HepG2 (cell line): ENCODE measurements at regions not wholly inside any gene's neighbourhood (a gene's known extent, or its start where the extent isn't known, plus 50 kb on each side); places are given as distances from the start of the nearest gene placed in this dataset.

ENCODE experiments used
- AHDC1 ChIP-seq: sonication (generic); formaldehyde crosslinking; IDR thresholded peaks from 2 replicates; pipeline ENCODE4 v1.5.1; 2020; ENCODE audit warnings: mild to moderate bottlenecking, missing genetic modification reagents, borderline replicate concordance
- CHD4 ChIP-seq: fragments of 200-600 bp; sonication (generic); IDR thresholded peaks from 2 replicates; pipeline ENCODE4 v1.7.0; 2017; ENCODE audit warnings: mild to moderate bottlenecking, low read length, borderline replicate concordance
- HDAC6 ChIP-seq: fragments of 200-600 bp; sonication (generic); IDR thresholded peaks from 2 replicates; pipeline ENCODE4 v1.7.0; 2017; ENCODE audit warnings: mild to moderate bottlenecking, antibody characterized with exemption, low read length, low read depth
- HOXA7 ChIP-seq: sonication (generic); formaldehyde crosslinking; IDR thresholded peaks from 2 replicates; pipeline ENCODE4 v1.8.1; 2022; ENCODE audit warnings: mild to moderate bottlenecking, missing genetic modification reagents, moderate library complexity
- NCOA2 ChIP-seq: sonication (generic); formaldehyde crosslinking; IDR thresholded peaks from 2 replicates; pipeline ENCODE4 v1.8.0; 2022; ENCODE audit warnings: inconsistent platforms
- RELA ChIP-seq: sonication (generic); formaldehyde crosslinking; IDR thresholded peaks from 2 replicates; pipeline ENCODE4 v1.4.0; 2020; ENCODE audit warnings: missing genetic modification reagents
- TCF12 ChIP-seq, 2 experiments: fragments of 450-650 bp in 1 of 2; sonication (generic) in 1 of 2; formaldehyde crosslinking in 1 of 2; IDR thresholded peaks; 2 replicates each; pipeline versions ENCODE4 v1.6.1 to v1.8.0; 2017 to 2022; ENCODE audit warnings: antibody characterized with exemption in 1 of 2, mild to moderate bottlenecking in 1 of 2, missing genetic modification reagents in 1 of 2, moderate library complexity in 1 of 2
- TP53 ChIP-seq: sonication (generic); formaldehyde crosslinking; conservative IDR thresholded peaks from 2 replicates; pipeline ENCODE4 v1.4.0; 2020; ENCODE audit warnings: missing genetic modification reagents
- ZBTB4 ChIP-seq: sonication (generic); formaldehyde crosslinking; IDR thresholded peaks from 2 replicates; pipeline ENCODE4 v1.4.0; 2020; ENCODE audit warnings: missing genetic modification reagents, mild to moderate bottlenecking, borderline replicate concordance
- ZFAT ChIP-seq: sonication (generic); formaldehyde crosslinking; conservative IDR thresholded peaks from 2 replicates; pipeline ENCODE4 v1.8.1; 2023; ENCODE audit warnings: missing genetic modification reagents, inconsistent platforms
- TF ChIP-seq, protein P1 (sequence below): IDR thresholded peaks from 2 replicates; pipeline ENCODE4 v1.4.0; 2020; ENCODE audit warnings: mild to moderate bottlenecking, missing genetic modification reagents
- TF ChIP-seq, protein P2 (sequence below): sonication (generic); IDR thresholded peaks from 2 replicates; pipeline ENCODE4 v1.6.1; 2016; ENCODE audit warnings: low read depth, borderline replicate concordance
- TF ChIP-seq, protein P3 (sequence below): sonication (generic); formaldehyde crosslinking; IDR thresholded peaks from 2 replicates; pipeline ENCODE4 v1.4.0; 2020; ENCODE audit warnings: missing genetic modification reagents

DNA sequence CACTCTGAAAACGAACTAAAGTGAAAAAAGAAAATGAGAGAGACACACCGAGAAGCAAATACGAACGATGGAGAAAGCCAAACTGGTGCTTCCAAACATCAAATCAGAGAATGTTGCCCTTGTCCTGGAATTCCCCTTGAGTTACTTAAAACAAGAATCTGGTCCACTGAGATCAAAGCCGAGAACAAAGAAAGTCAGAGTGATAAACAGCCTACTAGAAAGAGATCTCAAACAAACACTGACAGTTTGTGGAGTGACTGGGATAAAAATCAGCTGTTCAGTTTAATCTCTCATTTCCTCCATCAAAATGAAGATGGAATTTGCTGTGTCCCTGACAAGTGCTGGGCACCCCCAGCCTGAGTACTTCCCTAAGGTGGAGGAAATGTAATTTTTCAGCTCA is 582.6 kb downstream of the NR2F1-AS1 start (continued):
- TF ChIP-seq, protein P1, sequence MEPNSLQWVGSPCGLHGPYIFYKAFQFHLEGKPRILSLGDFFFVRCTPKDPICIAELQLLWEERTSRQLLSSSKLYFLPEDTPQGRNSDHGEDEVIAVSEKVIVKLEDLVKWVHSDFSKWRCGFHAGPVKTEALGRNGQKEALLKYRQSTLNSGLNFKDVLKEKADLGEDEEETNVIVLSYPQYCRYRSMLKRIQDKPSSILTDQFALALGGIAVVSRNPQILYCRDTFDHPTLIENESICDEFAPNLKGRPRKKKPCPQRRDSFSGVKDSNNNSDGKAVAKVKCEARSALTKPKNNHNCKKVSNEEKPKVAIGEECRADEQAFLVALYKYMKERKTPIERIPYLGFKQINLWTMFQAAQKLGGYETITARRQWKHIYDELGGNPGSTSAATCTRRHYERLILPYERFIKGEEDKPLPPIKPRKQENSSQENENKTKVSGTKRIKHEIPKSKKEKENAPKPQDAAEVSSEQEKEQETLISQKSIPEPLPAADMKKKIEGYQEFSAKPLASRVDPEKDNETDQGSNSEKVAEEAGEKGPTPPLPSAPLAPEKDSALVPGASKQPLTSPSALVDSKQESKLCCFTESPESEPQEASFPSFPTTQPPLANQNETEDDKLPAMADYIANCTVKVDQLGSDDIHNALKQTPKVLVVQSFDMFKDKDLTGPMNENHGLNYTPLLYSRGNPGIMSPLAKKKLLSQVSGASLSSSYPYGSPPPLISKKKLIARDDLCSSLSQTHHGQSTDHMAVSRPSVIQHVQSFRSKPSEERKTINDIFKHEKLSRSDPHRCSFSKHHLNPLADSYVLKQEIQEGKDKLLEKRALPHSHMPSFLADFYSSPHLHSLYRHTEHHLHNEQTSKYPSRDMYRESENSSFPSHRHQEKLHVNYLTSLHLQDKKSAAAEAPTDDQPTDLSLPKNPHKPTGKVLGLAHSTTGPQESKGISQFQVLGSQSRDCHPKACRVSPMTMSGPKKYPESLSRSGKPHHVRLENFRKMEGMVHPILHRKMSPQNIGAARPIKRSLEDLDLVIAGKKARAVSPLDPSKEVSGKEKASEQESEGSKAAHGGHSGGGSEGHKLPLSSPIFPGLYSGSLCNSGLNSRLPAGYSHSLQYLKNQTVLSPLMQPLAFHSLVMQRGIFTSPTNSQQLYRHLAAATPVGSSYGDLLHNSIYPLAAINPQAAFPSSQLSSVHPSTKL (CRISPR knock-in tag) = peak; percentile 86
- TF ChIP-seq HDAC6 (no peak), CHD4 (no peak), TP53 (CRISPR knock-in tag) (no peak), AHDC1 (CRISPR knock-in tag) (no peak; the same call in 1 of the 2 replicates), ZBTB4 (CRISPR knock-in tag) (no peak), TCF12 (IDR thresholded peaks at IDR 0.05) (no peak), TCF12 (CRISPR knock-in tag; IDR thresholded peaks at IDR 0.05) (no peak), HOXA7 (CRISPR knock-in tag) (no peak), ZFAT (CRISPR knock-in tag) (no peak), RELA (CRISPR knock-in tag) (peak; percentile 84; the same call in 1 of the 2 replicates), NCOA2 (CRISPR knock-in tag) (peak; percentile 83)
- TF ChIP-seq, protein P2, sequence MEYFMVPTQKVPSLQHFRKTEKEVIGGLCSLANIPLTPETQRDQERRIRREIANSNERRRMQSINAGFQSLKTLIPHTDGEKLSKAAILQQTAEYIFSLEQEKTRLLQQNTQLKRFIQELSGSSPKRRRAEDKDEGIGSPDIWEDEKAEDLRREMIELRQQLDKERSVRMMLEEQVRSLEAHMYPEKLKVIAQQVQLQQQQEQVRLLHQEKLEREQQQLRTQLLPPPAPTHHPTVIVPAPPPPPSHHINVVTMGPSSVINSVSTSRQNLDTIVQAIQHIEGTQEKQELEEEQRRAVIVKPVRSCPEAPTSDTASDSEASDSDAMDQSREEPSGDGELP = peak; percentile 92
- TF ChIP-seq, protein P3, sequence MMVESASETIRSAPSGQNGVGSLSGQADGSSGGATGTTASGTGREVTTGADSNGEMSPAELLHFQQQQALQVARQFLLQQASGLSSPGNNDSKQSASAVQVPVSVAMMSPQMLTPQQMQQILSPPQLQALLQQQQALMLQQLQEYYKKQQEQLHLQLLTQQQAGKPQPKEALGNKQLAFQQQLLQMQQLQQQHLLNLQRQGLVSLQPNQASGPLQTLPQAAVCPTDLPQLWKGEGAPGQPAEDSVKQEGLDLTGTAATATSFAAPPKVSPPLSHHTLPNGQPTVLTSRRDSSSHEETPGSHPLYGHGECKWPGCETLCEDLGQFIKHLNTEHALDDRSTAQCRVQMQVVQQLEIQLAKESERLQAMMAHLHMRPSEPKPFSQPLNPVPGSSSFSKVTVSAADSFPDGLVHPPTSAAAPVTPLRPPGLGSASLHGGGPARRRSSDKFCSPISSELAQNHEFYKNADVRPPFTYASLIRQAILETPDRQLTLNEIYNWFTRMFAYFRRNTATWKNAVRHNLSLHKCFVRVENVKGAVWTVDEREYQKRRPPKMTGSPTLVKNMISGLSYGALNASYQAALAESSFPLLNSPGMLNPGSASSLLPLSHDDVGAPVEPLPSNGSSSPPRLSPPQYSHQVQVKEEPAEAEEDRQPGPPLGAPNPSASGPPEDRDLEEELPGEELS = peak; percentile 74
